ENCODE measurements at regions not wholly inside any gene's neighbourhood (a gene's known extent, or its start where the extent isn't known, plus 50 kb on each side); places are given as distances from the start of the nearest gene placed in this dataset.
A peak's percentile ranks its signal among the peaks of the same experiment; 100 is the strongest.

DNA sequence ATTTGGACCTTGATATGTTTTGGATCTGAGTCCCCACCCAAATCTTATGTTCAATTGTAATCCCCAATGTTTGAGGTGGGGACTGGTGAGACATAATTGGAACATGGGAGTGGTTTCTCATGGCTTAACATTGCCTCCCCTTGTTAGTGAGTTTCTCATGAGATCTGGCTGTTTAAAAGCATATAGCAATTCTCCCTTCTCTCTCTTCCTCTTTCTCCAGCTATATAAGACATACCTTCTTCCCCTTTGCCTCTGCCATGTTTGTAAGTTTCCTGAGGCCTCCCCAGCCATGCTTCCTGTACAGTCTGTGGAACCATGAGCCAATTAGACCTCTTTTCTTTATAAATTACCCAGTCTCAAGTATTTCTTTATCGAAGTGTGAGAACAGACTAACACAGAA, 692.4 kb downstream of the KCNT2 start:
- DNase-seq (ENCODE audit: low spot score), result no peak
- Histone ChIP-seq H3K4me1 (ENCODE audit: insufficient read depth, poor library complexity, severe bottlenecking) (no peaks in the 10 kb centered on the region), H3K9me3 (ENCODE audit: severe bottlenecking) (no peaks in the 10 kb centered on the region), H3K27me3 (ENCODE audit: insufficient read depth, poor library complexity, severe bottlenecking) (no peaks in the 10 kb centered on the region), H3K27ac (ENCODE audit: poor library complexity, severe bottlenecking) (no peak overlapping the region), H3K4me3 (ENCODE audit: severe bottlenecking) (no peak overlapping the region), H3K36me3 (ENCODE audit: low read depth) (no peaks in the 10 kb centered on the region)
- TF ChIP-seq, protein P1, sequence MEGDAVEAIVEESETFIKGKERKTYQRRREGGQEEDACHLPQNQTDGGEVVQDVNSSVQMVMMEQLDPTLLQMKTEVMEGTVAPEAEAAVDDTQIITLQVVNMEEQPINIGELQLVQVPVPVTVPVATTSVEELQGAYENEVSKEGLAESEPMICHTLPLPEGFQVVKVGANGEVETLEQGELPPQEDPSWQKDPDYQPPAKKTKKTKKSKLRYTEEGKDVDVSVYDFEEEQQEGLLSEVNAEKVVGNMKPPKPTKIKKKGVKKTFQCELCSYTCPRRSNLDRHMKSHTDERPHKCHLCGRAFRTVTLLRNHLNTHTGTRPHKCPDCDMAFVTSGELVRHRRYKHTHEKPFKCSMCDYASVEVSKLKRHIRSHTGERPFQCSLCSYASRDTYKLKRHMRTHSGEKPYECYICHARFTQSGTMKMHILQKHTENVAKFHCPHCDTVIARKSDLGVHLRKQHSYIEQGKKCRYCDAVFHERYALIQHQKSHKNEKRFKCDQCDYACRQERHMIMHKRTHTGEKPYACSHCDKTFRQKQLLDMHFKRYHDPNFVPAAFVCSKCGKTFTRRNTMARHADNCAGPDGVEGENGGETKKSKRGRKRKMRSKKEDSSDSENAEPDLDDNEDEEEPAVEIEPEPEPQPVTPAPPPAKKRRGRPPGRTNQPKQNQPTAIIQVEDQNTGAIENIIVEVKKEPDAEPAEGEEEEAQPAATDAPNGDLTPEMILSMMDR (IDR thresholded peaks at IDR 0.05; ENCODE audit: poor library complexity, severe bottlenecking), result no peak
- ATAC-seq (ENCODE audit: low read depth), result no peak

DNA sequence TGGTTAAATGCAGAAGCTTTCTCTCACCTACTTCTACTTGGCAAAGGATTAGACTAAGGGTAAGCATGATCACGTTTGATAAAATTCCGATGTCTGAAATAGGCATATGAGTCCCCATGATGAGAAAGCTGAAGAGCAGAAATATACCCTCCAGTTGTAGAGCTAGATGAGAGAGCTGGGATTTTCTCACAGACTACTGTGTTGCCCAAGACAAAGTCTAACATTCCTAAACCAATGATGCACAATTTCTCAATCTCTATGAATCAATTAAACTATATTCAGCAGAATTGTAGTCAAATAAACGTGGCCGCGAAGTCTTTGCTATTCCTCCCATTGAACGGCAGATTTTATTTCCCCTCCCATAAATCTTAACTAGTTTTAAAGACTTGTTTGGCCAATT, 699.2 kb downstream of the KCNT2 start:
- TF ChIP-seq, protein P1 (IDR thresholded peaks at IDR 0.05; ENCODE audit: poor library complexity, severe bottlenecking), result no peak
- Histone ChIP-seq H3K4me3 (ENCODE audit: severe bottlenecking) (no peak overlapping the region), H3K36me3 (ENCODE audit: low read depth) (no peaks in the 10 kb centered on the region), H3K27ac (ENCODE audit: poor library complexity, severe bottlenecking) (peak overlapping the region; percentile 51), H3K9me3 (ENCODE audit: severe bottlenecking) (peaks cover 3% of the 10 kb centered on the region), H3K4me1 (ENCODE audit: insufficient read depth, poor library complexity, severe bottlenecking) (peaks cover 20% of the 10 kb centered on the region), H3K27me3 (ENCODE audit: insufficient read depth, poor library complexity, severe bottlenecking) (no peaks in the 10 kb centered on the region)
- ATAC-seq (ENCODE audit: low read depth), result peak; percentile 72
- DNase-seq (ENCODE audit: low spot score), result no peak

DNA sequence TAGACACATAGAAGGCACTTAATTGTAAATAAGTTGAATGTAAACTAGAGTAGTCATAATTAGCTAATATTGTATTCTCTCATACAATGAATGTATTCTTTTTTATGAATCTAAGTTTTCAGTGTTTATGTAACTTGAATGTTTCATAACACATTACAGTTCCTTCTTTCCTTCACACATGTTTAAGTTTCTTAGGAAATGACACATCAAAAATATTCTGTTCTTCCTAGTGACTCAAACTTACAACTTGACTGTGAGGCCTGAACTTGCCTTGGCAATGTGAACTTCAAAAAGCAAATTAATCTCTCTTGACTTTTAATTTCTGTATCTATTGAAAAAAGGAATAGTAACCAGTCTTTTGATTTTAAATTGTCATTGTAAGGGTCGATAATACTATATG, 700.1 kb downstream of the KCNT2 start:
- peaks cover 3% of the 10 kb centered on the region for H3K9me3 ChIP-seq (ENCODE audit: severe bottlenecking)
- H3K27ac ChIP-seq (ENCODE audit: poor library complexity, severe bottlenecking), result peak overlapping the region; percentile 51
- no peaks in the 10 kb centered on the region for H3K27me3 ChIP-seq (ENCODE audit: insufficient read depth, poor library complexity, severe bottlenecking)
- peak; percentile 78 for ATAC-seq (ENCODE audit: low read depth)
- H3K4me1 ChIP-seq (ENCODE audit: insufficient read depth, poor library complexity, severe bottlenecking), result peaks cover 20% of the 10 kb centered on the region
- TF ChIP-seq, protein P1 (IDR thresholded peaks at IDR 0.05; ENCODE audit: poor library complexity, severe bottlenecking), result no peak
- H3K36me3 ChIP-seq (ENCODE audit: low read depth), result no peaks in the 10 kb centered on the region
- no peak overlapping the region for H3K4me3 ChIP-seq (ENCODE audit: severe bottlenecking)
- DNase-seq (ENCODE audit: low spot score), result no peak

DNA sequence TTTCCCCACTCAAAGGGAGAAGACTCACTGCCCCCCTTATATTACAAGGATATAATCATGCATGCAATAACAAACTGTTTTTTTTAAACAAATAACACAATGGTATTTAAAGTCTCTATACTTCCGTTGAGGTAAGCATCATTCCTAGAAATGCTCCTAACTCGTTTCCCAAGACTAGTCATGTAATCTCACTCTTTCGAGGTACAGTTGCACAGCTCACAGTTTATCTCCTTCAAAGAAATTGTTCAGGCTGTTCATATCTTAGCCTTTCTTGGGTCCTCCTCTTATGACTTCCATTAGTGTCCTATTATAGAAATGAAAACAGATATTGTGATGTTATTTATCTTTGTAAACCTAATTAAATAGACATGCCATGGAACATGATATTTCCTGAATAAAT, 705.0 kb downstream of the KCNT2 start:
- peaks cover 9% of the 10 kb centered on the region for H3K4me1 ChIP-seq (ENCODE audit: insufficient read depth, poor library complexity, severe bottlenecking)

DNA sequence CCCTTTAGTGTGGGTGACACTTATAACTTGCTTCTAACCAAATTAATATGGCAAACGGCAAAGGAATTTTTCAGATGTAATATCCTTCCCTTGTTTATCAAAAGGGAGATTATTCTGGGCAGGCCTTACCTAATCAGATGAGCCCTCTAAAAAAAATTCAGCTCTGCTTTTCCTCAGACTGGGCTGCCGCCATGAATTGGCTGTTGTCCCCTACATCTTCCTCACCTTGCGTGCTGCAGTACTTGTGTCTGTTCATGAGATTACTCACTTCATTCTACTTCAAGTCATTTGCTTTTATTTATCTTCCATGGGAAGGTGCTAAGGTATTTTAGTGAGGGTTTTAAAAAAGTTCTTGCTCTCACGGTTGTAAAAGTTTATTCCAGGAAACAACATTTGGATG, 705.5 kb downstream of the KCNT2 start:
- Histone ChIP-seq H3K27me3 (ENCODE audit: insufficient read depth, poor library complexity, severe bottlenecking) (no peaks in the 10 kb centered on the region), H3K9me3 (ENCODE audit: severe bottlenecking) (peaks cover 3% of the 10 kb centered on the region), H3K4me1 (ENCODE audit: insufficient read depth, poor library complexity, severe bottlenecking) (peaks cover 5% of the 10 kb centered on the region), H3K27ac (ENCODE audit: poor library complexity, severe bottlenecking) (no peak overlapping the region), H3K4me3 (ENCODE audit: severe bottlenecking) (no peak overlapping the region), H3K36me3 (ENCODE audit: low read depth) (no peaks in the 10 kb centered on the region)
- ATAC-seq (ENCODE audit: low read depth) (no peak), DNase-seq (ENCODE audit: low spot score) (no peak)
- TF ChIP-seq, protein P1 (IDR thresholded peaks at IDR 0.05; ENCODE audit: poor library complexity, severe bottlenecking), result no peak

More for the DNA sequence above, 705.0 kb downstream of the KCNT2 start:
- H3K9me3 ChIP-seq (ENCODE audit: severe bottlenecking), result peaks cover 3% of the 10 kb centered on the region
- no peaks in the 10 kb centered on the region for H3K27me3 ChIP-seq (ENCODE audit: insufficient read depth, poor library complexity, severe bottlenecking)
- DNase-seq (ENCODE audit: low spot score), result no peak
- H3K4me3 ChIP-seq (ENCODE audit: severe bottlenecking), result no peak overlapping the region
- no peak overlapping the region for H3K27ac ChIP-seq (ENCODE audit: poor library complexity, severe bottlenecking)
- TF ChIP-seq, protein P1 (IDR thresholded peaks at IDR 0.05; ENCODE audit: poor library complexity, severe bottlenecking), result no peak
- no peak for ATAC-seq (ENCODE audit: low read depth)
- no peaks in the 10 kb centered on the region for H3K36me3 ChIP-seq (ENCODE audit: low read depth)

All from RWPE2 (cell line).